Panc1 (cell line): ENCODE measurements at regions not wholly inside any gene's neighbourhood (a gene's known extent, or its start where the extent isn't known, plus 50 kb on each side); places are given as distances from the start of the nearest gene placed in this dataset.

Experiments
- ATAC-seq: fragments of 200-7000 bp; cut with Tn5 transposase; 2 replicates; pipeline ENCODE4 v1.9.1; 2020; ENCODE audit warnings: mild to moderate bottlenecking, moderate library complexity
- BruUV-seq: library from RNA; stranded (reverse); fragments of 400-500 nt; replicated peaks from 2 replicates; lab custom pipeline; 2021; lab: Mats Ljungman, UMichigan
- CTCF ChIA-PET: fragments of 300-600 bp; sonication (Branson Sonifier 250); formaldehyde crosslinking; loops from one replicate; lab custom pipeline; 2022; ENCODE audit warnings: antibody characterized with exemption; lab: Charles Lee
- POLR2A ChIA-PET: fragments of 300-600 bp; sonication (Branson Sonifier 250); formaldehyde crosslinking; loops from one replicate; lab custom pipeline; 2022; ENCODE audit warnings: antibody characterized with exemption; lab: Charles Lee
- DNase-seq: peaks from one replicate; pipeline ENCODE4 v3.0.0-alpha.2; 2010; ENCODE audit warnings: low read depth, low spot score
- H3K27ac ChIP-seq: 2 replicates; pipeline ENCODE4 v1.5.1; 2011; ENCODE audit warnings: mild to moderate bottlenecking, low read length, inconsistent platforms
- H3K27me3 ChIP-seq: fragments of 200-500 bp; sonication (Bioruptor generic); 2 replicates; pipeline ENCODE4 v1.6.0; 2014; ENCODE audit warnings: low read length, inconsistent platforms; ENCODE audit not compliant: control insufficient read depth, insufficient read depth
- H3K36me3 ChIP-seq: fragments of 200-500 bp; sonication (Bioruptor generic); 2 replicates; pipeline ENCODE4 v1.5.1; 2014; ENCODE audit warnings: inconsistent platforms, mild to moderate bottlenecking, low read length, moderate library complexity; ENCODE audit not compliant: control insufficient read depth, insufficient read depth
- H3K4me1 ChIP-seq: 2 replicates; pipeline ENCODE4 v1.5.1; 2011; ENCODE audit warnings: inconsistent platforms, mild to moderate bottlenecking, low read length, moderate library complexity; ENCODE audit not compliant: control insufficient read depth, insufficient read depth
- H3K4me3 ChIP-seq, 2 experiments: 2 replicates each; pipeline ENCODE4 v1.5.1; 2011 to 2012; ENCODE audit warnings: low read depth in 2 of 2, low read length in 2 of 2, mild to moderate bottlenecking in 2 of 2, inconsistent platforms in 1 of 2, moderate library complexity in 1 of 2
- H3K9me3 ChIP-seq: fragments of 200-500 bp; sonication (Bioruptor generic); 2 replicates; pipeline ENCODE4 v1.5.1; 2014; ENCODE audit warnings: low read depth, mild to moderate bottlenecking, inconsistent platforms, low read length, moderate library complexity; ENCODE audit not compliant: control insufficient read depth, insufficient read depth
- CTCF ChIP-seq: fragments of 450-650 bp; IDR thresholded peaks from 2 replicates; pipeline ENCODE4 v1.5.1; 2017; ENCODE audit warnings: mild to moderate bottlenecking
- POLR2AphosphoS5 ChIP-seq: IDR thresholded peaks from 2 replicates; pipeline ENCODE4 v1.6.1; 2012; ENCODE audit warnings: mild to moderate bottlenecking, low read depth, low read length, moderate library complexity
- REST ChIP-seq, 2 experiments: IDR thresholded peaks; 2 replicates each; pipeline ENCODE4 v1.6.1; 2011 to 2012; ENCODE audit warnings: low read depth in 2 of 2, control low read depth in 1 of 2, low read length in 1 of 2, mild to moderate bottlenecking in 1 of 2, moderate library complexity in 1 of 2; ENCODE audit not compliant: insufficient read depth in 1 of 2
- SIN3A ChIP-seq: IDR thresholded peaks from 2 replicates; pipeline ENCODE4 v1.6.1; 2012; ENCODE audit warnings: low read depth, mild to moderate bottlenecking, low read length, moderate library complexity, borderline replicate concordance; ENCODE audit not compliant: insufficient read depth
- TCF7L2 ChIP-seq: IDR thresholded peaks from 2 replicates; pipeline ENCODE4 v1.6.1; 2011; ENCODE audit warnings: mild to moderate bottlenecking, low read depth, low read length, inconsistent platforms
- in situ Hi-C: cut with HindIII; loops from 2 replicates; pipeline ENCODE4 v1.10.0; 2016; ENCODE audit warnings: low sequenced_read_pairs, low pct_unique_long_range_greater_than_20kb
- intact Hi-C: fragments of 100-400 bp; cut with micrococcal nuclease; formaldehyde crosslinking; loops from one replicate; pipeline ENCODE4 v1.10.0; 2022; ENCODE audit not compliant: unreplicated experiment

- Histone ChIP-seq H3K4me1 (no peaks in the 10 kb centered on the region), H3K36me3 (no peaks in the 10 kb centered on the region), H3K9me3 (no peaks in the 10 kb centered on the region), H3K27ac (no peak overlapping the region), H3K4me3 (no peak overlapping the region), H3K27me3 (no peaks in the 10 kb centered on the region)
- in situ Hi-C loops (no loop called here), intact Hi-C loops (no loop called here)
- CTCF ChIA-PET = no interaction called here
- ATAC-seq = no peak
- POLR2A ChIA-PET = no interaction called here
- DNase-seq = no peak
- BruUV-seq = no TSS peak
- no peak for TF ChIP-seq CTCF
- TF ChIP-seq TCF7L2 = no peak
- TF ChIP-seq POLR2AphosphoS5 = no peak
- no peak for TF ChIP-seq REST (IDR thresholded peaks at IDR 0.05; ENCODE audit: insufficient read depth in 1 of 2, low read depth in 2 of 2, low read length in 1 of 2)
Measured at GRCh38 chr12:84270470-84271140, 642.0 kb downstream of the SLC6A15 start.

- in situ Hi-C loops (no loop called here), intact Hi-C loops (no loop called here)
- ATAC-seq (no peak), DNase-seq (no peak)
- Histone ChIP-seq H3K4me1 (no peaks in the 10 kb centered on the region), H3K27me3 (no peaks in the 10 kb centered on the region), H3K9me3 (0 out of 2 replicates have a peak, but pooled peaks cover 3% of the 10 kb centered on the region), H3K27ac (no peak overlapping the region), H3K4me3 (no peak overlapping the region), H3K36me3 (no peaks in the 10 kb centered on the region)
- no TSS peak for BruUV-seq
- CTCF ChIA-PET = no interaction called here
- POLR2A ChIA-PET = no interaction called here
- TF ChIP-seq TCF7L2 (no peak), CTCF (no peak), SIN3A (no peak), POLR2AphosphoS5 (no peak), REST (IDR thresholded peaks at IDR 0.05; ENCODE audit: insufficient read depth in 1 of 2, low read depth in 2 of 2, low read length in 1 of 2) (no peak)
Measured at GRCh38 chr12:84247931-84248330, 664.7 kb downstream of the SLC6A15 start.
